OCI-LY7 (cell line): ENCODE measurements at regions not wholly inside any gene's neighbourhood (a gene's known extent, or its start where the extent isn't known, plus 50 kb on each side); places are given as distances from the start of the nearest gene placed in this dataset.

ENCODE experiments used
- EZH2phosphoT487 ChIP-seq: fragments of 200-600 bp; sonication (generic); IDR thresholded peaks from 2 replicates; pipeline ENCODE4 v1.6.1; 2018; ENCODE audit warnings: low read depth, borderline replicate concordance, mild to moderate bottlenecking, mixed run types, antibody characterized with exemption, low read length, moderate library complexity, mixed read lengths
- TF ChIP-seq, protein P1 (sequence below): fragments of 200-600 bp; sonication (generic); conservative IDR thresholded peaks from 2 replicates; pipeline ENCODE4 v1.5.1; 2014; ENCODE audit warnings: mild to moderate bottlenecking, antibody characterized with exemption, low read length, moderate library complexity, mixed read lengths

DNA sequence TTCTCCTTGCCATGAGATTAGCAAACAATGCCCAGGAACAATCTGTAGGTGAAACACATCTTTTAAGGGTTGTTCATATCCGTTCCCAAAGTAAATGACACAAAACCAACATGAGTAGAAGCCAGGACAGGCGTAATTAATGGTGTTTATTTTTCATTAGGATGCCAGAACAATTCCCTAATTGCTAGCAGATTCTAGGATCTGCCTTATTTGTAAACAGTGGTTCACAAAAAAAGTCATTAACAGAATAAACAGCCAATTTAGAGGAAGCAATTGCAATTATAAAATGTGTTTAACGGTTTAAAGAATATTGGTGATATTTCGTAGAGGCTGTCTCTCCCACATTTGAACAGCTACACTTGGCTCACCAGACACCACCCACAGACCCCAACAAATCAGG, 250.6 kb upstream of the GPR26 start:
- TF ChIP-seq, protein P1, sequence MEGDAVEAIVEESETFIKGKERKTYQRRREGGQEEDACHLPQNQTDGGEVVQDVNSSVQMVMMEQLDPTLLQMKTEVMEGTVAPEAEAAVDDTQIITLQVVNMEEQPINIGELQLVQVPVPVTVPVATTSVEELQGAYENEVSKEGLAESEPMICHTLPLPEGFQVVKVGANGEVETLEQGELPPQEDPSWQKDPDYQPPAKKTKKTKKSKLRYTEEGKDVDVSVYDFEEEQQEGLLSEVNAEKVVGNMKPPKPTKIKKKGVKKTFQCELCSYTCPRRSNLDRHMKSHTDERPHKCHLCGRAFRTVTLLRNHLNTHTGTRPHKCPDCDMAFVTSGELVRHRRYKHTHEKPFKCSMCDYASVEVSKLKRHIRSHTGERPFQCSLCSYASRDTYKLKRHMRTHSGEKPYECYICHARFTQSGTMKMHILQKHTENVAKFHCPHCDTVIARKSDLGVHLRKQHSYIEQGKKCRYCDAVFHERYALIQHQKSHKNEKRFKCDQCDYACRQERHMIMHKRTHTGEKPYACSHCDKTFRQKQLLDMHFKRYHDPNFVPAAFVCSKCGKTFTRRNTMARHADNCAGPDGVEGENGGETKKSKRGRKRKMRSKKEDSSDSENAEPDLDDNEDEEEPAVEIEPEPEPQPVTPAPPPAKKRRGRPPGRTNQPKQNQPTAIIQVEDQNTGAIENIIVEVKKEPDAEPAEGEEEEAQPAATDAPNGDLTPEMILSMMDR = no peak
- no peak for TF ChIP-seq EZH2phosphoT487
